MM.1S (cell line): ENCODE measurements at regions not wholly inside any gene's neighbourhood (a gene's known extent, or its start where the extent isn't known, plus 50 kb on each side); places are given as distances from the start of the nearest gene placed in this dataset.

ENCODE experiments used
- EZH2 ChIP-seq: fragments of 300-600 bp; sonication (generic); optimal IDR thresholded peaks from 2 replicates; pipeline ENCODE3; 2017; ENCODE audit warnings: low read depth, mild to moderate bottlenecking, antibody characterized with exemption, low read length, mixed read lengths
- EZH2phosphoT487 ChIP-seq: fragments of 300-600 bp; sonication (generic); IDR thresholded peaks from 2 replicates; pipeline ENCODE4 v1.6.1; 2018; ENCODE audit warnings: antibody characterized with exemption, low read length
- TF ChIP-seq, protein P1 (sequence below): fragments of 300-600 bp; sonication (generic); IDR thresholded peaks from 2 replicates; pipeline ENCODE4 v1.5.1; 2016; ENCODE audit warnings: antibody characterized with exemption, low read length, mixed read lengths

GRCh38 chr15:93835344-93835743 lies 396.0 kb upstream of the MCTP2 start:
- TF ChIP-seq, protein P1, sequence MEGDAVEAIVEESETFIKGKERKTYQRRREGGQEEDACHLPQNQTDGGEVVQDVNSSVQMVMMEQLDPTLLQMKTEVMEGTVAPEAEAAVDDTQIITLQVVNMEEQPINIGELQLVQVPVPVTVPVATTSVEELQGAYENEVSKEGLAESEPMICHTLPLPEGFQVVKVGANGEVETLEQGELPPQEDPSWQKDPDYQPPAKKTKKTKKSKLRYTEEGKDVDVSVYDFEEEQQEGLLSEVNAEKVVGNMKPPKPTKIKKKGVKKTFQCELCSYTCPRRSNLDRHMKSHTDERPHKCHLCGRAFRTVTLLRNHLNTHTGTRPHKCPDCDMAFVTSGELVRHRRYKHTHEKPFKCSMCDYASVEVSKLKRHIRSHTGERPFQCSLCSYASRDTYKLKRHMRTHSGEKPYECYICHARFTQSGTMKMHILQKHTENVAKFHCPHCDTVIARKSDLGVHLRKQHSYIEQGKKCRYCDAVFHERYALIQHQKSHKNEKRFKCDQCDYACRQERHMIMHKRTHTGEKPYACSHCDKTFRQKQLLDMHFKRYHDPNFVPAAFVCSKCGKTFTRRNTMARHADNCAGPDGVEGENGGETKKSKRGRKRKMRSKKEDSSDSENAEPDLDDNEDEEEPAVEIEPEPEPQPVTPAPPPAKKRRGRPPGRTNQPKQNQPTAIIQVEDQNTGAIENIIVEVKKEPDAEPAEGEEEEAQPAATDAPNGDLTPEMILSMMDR, result no peak
- TF ChIP-seq EZH2 (no peak), EZH2phosphoT487 (no peak)
